Endothelial cell (in vitro differentiated cells): ENCODE measurements at regions not wholly inside any gene's neighbourhood (a gene's known extent, or its start where the extent isn't known, plus 50 kb on each side); places are given as distances from the start of the nearest gene placed in this dataset.

Experiments used
- DNase-seq: peaks from one replicate; pipeline ENCODE4 v3.0.0; 2021; ENCODE audit warnings: low spot score
- H3K27ac Mint-ChIP-seq: one replicate; pipeline ENCODE4 v1.8.0; 2021; ENCODE audit warnings: mixed read lengths, inconsistent platforms; ENCODE audit not compliant: unreplicated experiment
- H3K27me3 Mint-ChIP-seq: one replicate; pipeline ENCODE4 v1.8.0; 2021; ENCODE audit warnings: mild to moderate bottlenecking, moderate library complexity, mixed read lengths, inconsistent platforms; ENCODE audit not compliant: unreplicated experiment
- H3K36me3 Mint-ChIP-seq: one replicate; pipeline ENCODE4 v1.8.0; 2021; ENCODE audit warnings: mild to moderate bottlenecking, low read depth, mixed read lengths, inconsistent platforms; ENCODE audit not compliant: unreplicated experiment
- H3K4me1 Mint-ChIP-seq: one replicate; pipeline ENCODE4 v1.8.0; 2021; ENCODE audit warnings: mild to moderate bottlenecking, mixed read lengths, inconsistent platforms; ENCODE audit not compliant: unreplicated experiment
- H3K4me3 Mint-ChIP-seq: one replicate; pipeline ENCODE4 v1.8.0; 2021; ENCODE audit warnings: mild to moderate bottlenecking, mixed read lengths, inconsistent platforms; ENCODE audit not compliant: unreplicated experiment
- H3K9me3 Mint-ChIP-seq: one replicate; pipeline ENCODE4 v1.8.0; 2021; ENCODE audit warnings: mixed read lengths, inconsistent platforms; ENCODE audit not compliant: unreplicated experiment
- CTCF ChIP-seq: fragments of 200-600 bp; sonication (generic); IDR thresholded peaks from one replicate; pipeline ENCODE4 v1.5.0; 2021; ENCODE audit warnings: antibody characterized with exemption; ENCODE audit not compliant: unreplicated experiment

- Mint-ChIP-seq H3K36me3 (no peaks in the 10 kb centered on the region), H3K9me3 (no peaks in the 10 kb centered on the region), H3K4me3 (no peak overlapping the region), H3K27me3 (peaks cover 2% of the 10 kb centered on the region), H3K4me1 (no peaks in the 10 kb centered on the region), H3K27ac (no peak overlapping the region)
- no peak for DNase-seq
- no peak for TF ChIP-seq CTCF
Observed at GRCh38 chr4:160212078-160212477, 1109.2 kb downstream of the RAPGEF2 start.

GRCh38 chr4:160213366-160213765, 1110.5 kb downstream of the RAPGEF2 start:
- H3K9me3 Mint-ChIP-seq, result no peaks in the 10 kb centered on the region
- H3K36me3 Mint-ChIP-seq, result no peaks in the 10 kb centered on the region
- no peak overlapping the region for H3K27ac Mint-ChIP-seq
- no peak for DNase-seq
- H3K4me3 Mint-ChIP-seq, result no peak overlapping the region
- H3K4me1 Mint-ChIP-seq, result no peaks in the 10 kb centered on the region
- peaks cover 2% of the 10 kb centered on the region for H3K27me3 Mint-ChIP-seq
- TF ChIP-seq CTCF, result no peak

- Mint-ChIP-seq H3K9me3 (no peaks in the 10 kb centered on the region), H3K27ac (no peak overlapping the region), H3K4me1 (no peaks in the 10 kb centered on the region), H3K36me3 (no peaks in the 10 kb centered on the region), H3K4me3 (no peak overlapping the region), H3K27me3 (peaks cover 2% of the 10 kb centered on the region)
- no peak for DNase-seq
- no peak for TF ChIP-seq CTCF
Observed at GRCh38 chr4:160217352-160217751, 1114.5 kb downstream of the RAPGEF2 start.

- no peaks in the 10 kb centered on the region for H3K9me3 Mint-ChIP-seq
- no peak for TF ChIP-seq CTCF
- no peak for DNase-seq
- peaks cover 5% of the 10 kb centered on the region for H3K27me3 Mint-ChIP-seq
- H3K36me3 Mint-ChIP-seq, result no peaks in the 10 kb centered on the region
- no peak overlapping the region for H3K4me3 Mint-ChIP-seq
- H3K4me1 Mint-ChIP-seq, result no peaks in the 10 kb centered on the region
- no peak overlapping the region for H3K27ac Mint-ChIP-seq
Observed at GRCh38 chr4:160224049-160224448, 1121.2 kb downstream of the RAPGEF2 start.

GRCh38 chr4:160233141-160233540, 1130.3 kb downstream of the RAPGEF2 start:
- H3K9me3 Mint-ChIP-seq, result no peaks in the 10 kb centered on the region
- H3K4me1 Mint-ChIP-seq, result no peaks in the 10 kb centered on the region
- no peaks in the 10 kb centered on the region for H3K36me3 Mint-ChIP-seq
- no peaks in the 10 kb centered on the region for H3K27me3 Mint-ChIP-seq
- DNase-seq, result no peak
- no peak for TF ChIP-seq CTCF
- H3K27ac Mint-ChIP-seq, result no peak overlapping the region
- no peak overlapping the region for H3K4me3 Mint-ChIP-seq
